HL-60 (cell line): ENCODE measurements at regions not wholly inside any gene's neighbourhood (a gene's known extent, or its start where the extent isn't known, plus 50 kb on each side); places are given as distances from the start of the nearest gene placed in this dataset.

ENCODE experiments used
- POLR2AphosphoS5 ChIP-seq: IDR thresholded peaks from 2 replicates; pipeline ENCODE4 v1.6.1; 2012; ENCODE audit warnings: low read depth
- TF ChIP-seq, protein P1 (sequence below): IDR thresholded peaks from one replicate; pipeline ENCODE4 v1.5.1; 2011; ENCODE audit warnings: low read length, control low read depth, inconsistent platforms; ENCODE audit not compliant: insufficient read depth
- TF ChIP-seq, protein P2 (sequence below): IDR thresholded peaks from 2 replicates; pipeline ENCODE4 v1.6.1; 2012; ENCODE audit warnings: low read depth; ENCODE audit not compliant: insufficient replicate concordance

DNA sequence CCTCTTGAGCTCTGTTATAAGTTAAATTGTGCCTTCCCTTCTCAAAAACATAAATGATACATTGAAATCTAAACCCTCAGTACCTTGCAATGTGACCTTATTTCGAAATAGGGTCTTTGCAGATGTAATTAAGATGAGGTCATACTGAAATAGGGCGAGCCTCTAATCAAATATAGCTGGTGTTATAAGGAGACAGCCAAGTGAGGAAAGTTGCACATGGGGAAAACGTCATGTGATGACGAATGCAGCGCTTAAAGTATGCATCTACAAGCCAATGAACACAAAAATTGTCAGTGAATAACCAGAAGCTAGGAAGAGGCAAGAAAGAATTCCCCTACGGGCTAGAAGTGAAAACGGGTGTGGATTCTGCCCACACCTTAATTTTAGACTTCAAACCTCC is 305.2 kb upstream of the FOXG1 start:
- TF ChIP-seq, protein P1, sequence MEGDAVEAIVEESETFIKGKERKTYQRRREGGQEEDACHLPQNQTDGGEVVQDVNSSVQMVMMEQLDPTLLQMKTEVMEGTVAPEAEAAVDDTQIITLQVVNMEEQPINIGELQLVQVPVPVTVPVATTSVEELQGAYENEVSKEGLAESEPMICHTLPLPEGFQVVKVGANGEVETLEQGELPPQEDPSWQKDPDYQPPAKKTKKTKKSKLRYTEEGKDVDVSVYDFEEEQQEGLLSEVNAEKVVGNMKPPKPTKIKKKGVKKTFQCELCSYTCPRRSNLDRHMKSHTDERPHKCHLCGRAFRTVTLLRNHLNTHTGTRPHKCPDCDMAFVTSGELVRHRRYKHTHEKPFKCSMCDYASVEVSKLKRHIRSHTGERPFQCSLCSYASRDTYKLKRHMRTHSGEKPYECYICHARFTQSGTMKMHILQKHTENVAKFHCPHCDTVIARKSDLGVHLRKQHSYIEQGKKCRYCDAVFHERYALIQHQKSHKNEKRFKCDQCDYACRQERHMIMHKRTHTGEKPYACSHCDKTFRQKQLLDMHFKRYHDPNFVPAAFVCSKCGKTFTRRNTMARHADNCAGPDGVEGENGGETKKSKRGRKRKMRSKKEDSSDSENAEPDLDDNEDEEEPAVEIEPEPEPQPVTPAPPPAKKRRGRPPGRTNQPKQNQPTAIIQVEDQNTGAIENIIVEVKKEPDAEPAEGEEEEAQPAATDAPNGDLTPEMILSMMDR = no peak
- no peak for TF ChIP-seq POLR2AphosphoS5
- TF ChIP-seq, protein P2, sequence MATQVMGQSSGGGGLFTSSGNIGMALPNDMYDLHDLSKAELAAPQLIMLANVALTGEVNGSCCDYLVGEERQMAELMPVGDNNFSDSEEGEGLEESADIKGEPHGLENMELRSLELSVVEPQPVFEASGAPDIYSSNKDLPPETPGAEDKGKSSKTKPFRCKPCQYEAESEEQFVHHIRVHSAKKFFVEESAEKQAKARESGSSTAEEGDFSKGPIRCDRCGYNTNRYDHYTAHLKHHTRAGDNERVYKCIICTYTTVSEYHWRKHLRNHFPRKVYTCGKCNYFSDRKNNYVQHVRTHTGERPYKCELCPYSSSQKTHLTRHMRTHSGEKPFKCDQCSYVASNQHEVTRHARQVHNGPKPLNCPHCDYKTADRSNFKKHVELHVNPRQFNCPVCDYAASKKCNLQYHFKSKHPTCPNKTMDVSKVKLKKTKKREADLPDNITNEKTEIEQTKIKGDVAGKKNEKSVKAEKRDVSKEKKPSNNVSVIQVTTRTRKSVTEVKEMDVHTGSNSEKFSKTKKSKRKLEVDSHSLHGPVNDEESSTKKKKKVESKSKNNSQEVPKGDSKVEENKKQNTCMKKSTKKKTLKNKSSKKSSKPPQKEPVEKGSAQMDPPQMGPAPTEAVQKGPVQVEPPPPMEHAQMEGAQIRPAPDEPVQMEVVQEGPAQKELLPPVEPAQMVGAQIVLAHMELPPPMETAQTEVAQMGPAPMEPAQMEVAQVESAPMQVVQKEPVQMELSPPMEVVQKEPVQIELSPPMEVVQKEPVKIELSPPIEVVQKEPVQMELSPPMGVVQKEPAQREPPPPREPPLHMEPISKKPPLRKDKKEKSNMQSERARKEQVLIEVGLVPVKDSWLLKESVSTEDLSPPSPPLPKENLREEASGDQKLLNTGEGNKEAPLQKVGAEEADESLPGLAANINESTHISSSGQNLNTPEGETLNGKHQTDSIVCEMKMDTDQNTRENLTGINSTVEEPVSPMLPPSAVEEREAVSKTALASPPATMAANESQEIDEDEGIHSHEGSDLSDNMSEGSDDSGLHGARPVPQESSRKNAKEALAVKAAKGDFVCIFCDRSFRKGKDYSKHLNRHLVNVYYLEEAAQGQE = no peak
